SK-N-MC (cell line): ENCODE measurements at regions not wholly inside any gene's neighbourhood (a gene's known extent, or its start where the extent isn't known, plus 50 kb on each side); places are given as distances from the start of the nearest gene placed in this dataset.

Experiments used
- EZH2 ChIP-seq: fragments of 200-600 bp; sonication (generic); IDR thresholded peaks from one replicate; pipeline ENCODE4 v1.6.1; 2017; ENCODE audit warnings: antibody characterized with exemption
- FOXP2 ChIP-seq: optimal IDR thresholded peaks from 2 replicates; pipeline ENCODE3; 2011; ENCODE audit warnings: mild to moderate bottlenecking, moderate library complexity; ENCODE audit not compliant: insufficient read depth; ENCODE audit errors: extremely low read length, control extremely low read depth
- POLR2AphosphoS5 ChIP-seq: IDR thresholded peaks from 2 replicates; pipeline ENCODE4 v1.6.1; 2012; ENCODE audit warnings: mild to moderate bottlenecking, low read depth, low read length, borderline replicate concordance

- TF ChIP-seq EZH2 = no peak
- no peak for TF ChIP-seq FOXP2
- no peak for TF ChIP-seq POLR2AphosphoS5
Measured at GRCh38 chr17:52504081-52504480, 345.6 kb upstream of the CA10 start.
